ENCODE measurements at regions not wholly inside any gene's neighbourhood (a gene's known extent, or its start where the extent isn't known, plus 50 kb on each side); places are given as distances from the start of the nearest gene placed in this dataset.

DNA sequence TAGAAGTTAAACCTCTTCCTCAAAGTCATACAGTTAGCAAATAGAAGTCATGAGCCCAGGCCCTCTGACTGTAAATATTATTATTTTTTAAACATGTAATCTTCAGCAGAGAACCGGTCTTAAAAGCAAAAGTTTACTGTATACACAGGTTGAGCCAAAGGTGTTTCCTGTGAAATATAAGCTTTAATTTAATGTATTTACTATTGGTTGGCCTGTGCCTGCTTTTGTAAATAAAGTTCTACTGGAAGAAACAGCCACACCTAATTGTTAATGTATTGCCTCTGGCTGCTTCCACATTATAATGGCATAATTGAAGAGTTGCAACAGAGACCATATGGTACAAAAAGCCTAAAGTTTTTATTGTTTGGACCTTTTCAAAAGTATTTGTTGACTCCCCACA lies 61.0 kb upstream of the PRDM8 start:
- TF ChIP-seq CTCF (IDR thresholded peaks at IDR 0.05) (no peak), POLR2A (IDR thresholded peaks at IDR 0.05) (no peak)
